H1 (cell line): ENCODE measurements at regions not wholly inside any gene's neighbourhood (a gene's known extent, or its start where the extent isn't known, plus 50 kb on each side); places are given as distances from the start of the nearest gene placed in this dataset.

Experiments used
- CTCF ChIA-PET: fragments of 300-600 bp; sonication (Branson Sonifier 250); formaldehyde crosslinking; loops from one replicate; lab custom pipeline; 2021; ENCODE audit not compliant: partially characterized antibody; lab: Charles Lee
- POLR2A ChIA-PET: fragments of 300-600 bp; sonication (Branson Sonifier 250); formaldehyde crosslinking; loops from one replicate; lab custom pipeline; 2021; ENCODE audit warnings: inconsistent platforms; ENCODE audit not compliant: partially characterized antibody; lab: Charles Lee
- DNase-seq, 2 experiments: peaks; one replicate each; pipeline versions ENCODE4 v3.0.0 to v3.0.0-alpha.2; 2010 to 2022; ENCODE audit warnings: low spot score in 2 of 2, low read depth in 1 of 2, mixed read lengths in 1 of 2
- FAIRE-seq: peaks from 2 replicates; lab custom pipeline; 2011; peaks lifted over from hg19 to GRCh38; lab: Jason Lieb, UNC
- H2AFZ ChIP-seq: 2 replicates; pipeline ENCODE4 v1.8.1; 2012; ENCODE audit warnings: low read length, inconsistent platforms
- H2AK5ac ChIP-seq: 2 replicates; pipeline ENCODE4 v1.6.1; 2013; ENCODE audit warnings: low read depth, low read length
- H2BK120ac ChIP-seq: replicated peaks from 2 replicates; pipeline ENCODE3; 2013; ENCODE audit warnings: low read depth, low read length, inconsistent platforms
- H2BK12ac ChIP-seq: 2 replicates; pipeline ENCODE4 v1.6.1; 2013; ENCODE audit warnings: low read depth, low read length
- H2BK15ac ChIP-seq: 2 replicates; pipeline ENCODE4 v1.6.1; 2013; ENCODE audit warnings: low read length
- H2BK20ac ChIP-seq: 2 replicates; pipeline ENCODE4 v1.6.1; 2013; ENCODE audit warnings: low read length
- H2BK5ac ChIP-seq: 2 replicates; pipeline ENCODE4 v1.6.1; 2013; ENCODE audit warnings: low read depth, low read length
- H3K14ac ChIP-seq: 2 replicates; pipeline ENCODE4 v1.6.1; 2013; ENCODE audit warnings: inconsistent platforms; ENCODE audit not compliant: insufficient read length
- H3K18ac ChIP-seq: 2 replicates; pipeline ENCODE4 v1.6.1; 2013; ENCODE audit warnings: low read length; ENCODE audit errors: extremely low read depth
- H3K23ac ChIP-seq: 2 replicates; pipeline ENCODE4 v1.6.1; 2013; ENCODE audit warnings: inconsistent platforms; ENCODE audit not compliant: insufficient read length
- H3K23me2 ChIP-seq: 2 replicates; pipeline ENCODE4 v1.6.1; 2013; ENCODE audit warnings: low read depth, low read length
- H3K27ac ChIP-seq: 2 replicates; pipeline ENCODE4 v1.6.1; 2011; ENCODE audit warnings: low read depth, low read length, inconsistent platforms
- H3K27me3 ChIP-seq, 4 experiments: replicated peaks in 1 of 4; 1 replicate in 1 of 4; 2 replicates in 3 of 4; pipeline versions ENCODE4 v1.6.1 to v1.8.1; 2011 to 2013; ENCODE audit warnings: low read length in 3 of 4, mild to moderate bottlenecking in 3 of 4, inconsistent platforms in 2 of 4, mixed read lengths in 2 of 4, moderate library complexity in 1 of 4; ENCODE audit not compliant: control insufficient read depth in 3 of 4, insufficient read depth in 3 of 4; ENCODE audit errors: extremely low read depth in 1 of 4
- H3K36me3 ChIP-seq, 4 experiments: 2 replicates each; pipeline versions ENCODE4 v1.6.1 to v1.8.1; 2011 to 2013; ENCODE audit warnings: mild to moderate bottlenecking in 4 of 4, low read length in 3 of 4, moderate library complexity in 2 of 4, control low read depth in 1 of 4, inconsistent platforms in 1 of 4; ENCODE audit not compliant: insufficient read depth in 4 of 4, control insufficient read depth in 2 of 4
- H3K4ac ChIP-seq: replicated peaks from 2 replicates; pipeline ENCODE3; 2013; ENCODE audit warnings: low read length, low read depth, mixed read lengths, inconsistent platforms; ENCODE audit not compliant: insufficient read length
- H3K4me1 ChIP-seq, 4 experiments: replicated peaks in 1 of 4; 1 replicate in 1 of 4; 2 replicates in 3 of 4; pipeline versions ENCODE4 v1.6.1 to v1.8.1; 2011 to 2013; ENCODE audit warnings: low read length in 3 of 4, inconsistent platforms in 2 of 4, mixed read lengths in 1 of 4; ENCODE audit not compliant: insufficient read depth in 4 of 4, control insufficient read depth in 3 of 4
- H3K4me2 ChIP-seq, 2 experiments: 2 replicates each; pipeline versions ENCODE4 v1.6.1 to v1.8.1; 2011 to 2013; ENCODE audit warnings: low read depth in 2 of 2, low read length in 2 of 2, control low read depth in 1 of 2, inconsistent platforms in 1 of 2, mild to moderate bottlenecking in 1 of 2; ENCODE audit not compliant: insufficient read depth in 1 of 2
- H3K4me3 ChIP-seq, 4 experiments: fragments of 200-600, 300-600 bp in 1 of 4; sonication (generic), shearing (Covaris generic), sonication (Bioruptor Twin) in 1 of 4; 2 replicates each; pipeline versions ENCODE4 v1.5.1 to v1.8.1; 2011 to 2016; ENCODE audit warnings: low read length in 4 of 4, low read depth in 3 of 4, control low read depth in 2 of 4, inconsistent platforms in 2 of 4, mild to moderate bottlenecking in 2 of 4, mixed read lengths in 1 of 4, moderate library complexity in 1 of 4; ENCODE audit not compliant: insufficient read depth in 2 of 4; ENCODE audit errors: extremely low read depth in 1 of 4
- H3K56ac ChIP-seq: replicated peaks from 2 replicates; pipeline ENCODE3; 2013; ENCODE audit warnings: low read depth, mild to moderate bottlenecking, mixed read lengths, low read length, inconsistent platforms; ENCODE audit not compliant: insufficient read length
- H3K79me1 ChIP-seq: 2 replicates; pipeline ENCODE4 v1.6.1; 2013; ENCODE audit warnings: low read depth, low read length, control low read depth
- H3K79me2 ChIP-seq, 2 experiments: 2 replicates each; pipeline versions ENCODE4 v1.6.1 to v1.8.1; 2012 to 2013; ENCODE audit warnings: low read length in 2 of 2, mild to moderate bottlenecking in 2 of 2, inconsistent platforms in 1 of 2; ENCODE audit not compliant: insufficient read depth in 2 of 2, control insufficient read depth in 1 of 2
- H3K9ac ChIP-seq, 4 experiments: replicated peaks in 1 of 4; 1 replicate in 1 of 4; 2 replicates in 3 of 4; pipeline versions ENCODE4 v1.6.1 to v1.8.1; 2011 to 2013; ENCODE audit warnings: low read depth in 3 of 4, low read length in 3 of 4, control low read depth in 2 of 4, mild to moderate bottlenecking in 2 of 4, moderate library complexity in 2 of 4, inconsistent platforms in 1 of 4; ENCODE audit errors: extremely low read depth in 1 of 4
- H3K9me3 ChIP-seq, 2 experiments: 2 replicates each; pipeline versions ENCODE4 v1.6.1 to v1.8.1; 2012 to 2013; ENCODE audit warnings: mild to moderate bottlenecking in 2 of 2, moderate library complexity in 2 of 2, control low read depth in 1 of 2, inconsistent platforms in 1 of 2, low read depth in 1 of 2, low read length in 1 of 2, mixed read lengths in 1 of 2; ENCODE audit not compliant: insufficient read depth in 2 of 2
- H4K20me1 ChIP-seq, 2 experiments: replicated peaks in 1 of 2; 2 replicates each; pipeline versions ENCODE3 to v1.8.1; 2011 to 2013; ENCODE audit warnings: inconsistent platforms in 2 of 2, low read length in 2 of 2, mild to moderate bottlenecking in 1 of 2; ENCODE audit not compliant: insufficient read depth in 2 of 2, control insufficient read depth in 1 of 2
- H4K5ac ChIP-seq: 2 replicates; pipeline ENCODE4 v1.6.1; 2013; ENCODE audit warnings: low read length, low read depth, mixed read lengths, inconsistent platforms; ENCODE audit not compliant: insufficient read length
- H4K8ac ChIP-seq: 2 replicates; pipeline ENCODE4 v1.8.0; 2013; ENCODE audit warnings: mild to moderate bottlenecking, moderate library complexity, low read length, inconsistent platforms; ENCODE audit not compliant: insufficient read depth; ENCODE audit errors: extremely low read depth
- H4K91ac ChIP-seq: replicated peaks from 2 replicates; pipeline ENCODE3; 2013; ENCODE audit warnings: low read length, mixed read lengths, inconsistent platforms; ENCODE audit not compliant: insufficient read length
- ATF2 ChIP-seq: IDR thresholded peaks from 2 replicates; pipeline ENCODE4 v1.6.1; 2012; ENCODE audit warnings: low read length, inconsistent platforms
- BACH1 ChIP-seq: IDR thresholded peaks from 2 replicates; pipeline ENCODE4 v1.6.1; 2012; ENCODE audit warnings: low read length, improper control_type of control experiment
- BRCA1 ChIP-seq: IDR thresholded peaks from 2 replicates; pipeline ENCODE4 v1.6.1; 2012; ENCODE audit warnings: low read depth, low read length, improper control_type of control experiment
- CHD2 ChIP-seq: IDR thresholded peaks from 2 replicates; pipeline ENCODE4 v1.6.1; 2012; ENCODE audit warnings: low read length, improper control_type of control experiment
- EGR1 ChIP-seq: IDR thresholded peaks from 2 replicates; pipeline ENCODE4 v1.6.1; 2011; ENCODE audit warnings: low read depth, low read length, borderline replicate concordance
- RXRA ChIP-seq: IDR thresholded peaks from 2 replicates; pipeline ENCODE4 v1.6.1; 2011; ENCODE audit warnings: low read depth, mild to moderate bottlenecking, low read length, moderate library complexity; ENCODE audit not compliant: insufficient read depth
- SAP30 ChIP-seq: fragments of 300-600 bp; sonication (generic); IDR thresholded peaks from 2 replicates; pipeline ENCODE4 v1.7.1; 2012; ENCODE audit warnings: low read length, moderate library complexity, mild to moderate bottlenecking, inconsistent platforms; ENCODE audit not compliant: insufficient read depth, insufficient replicate concordance
- SIN3A ChIP-seq, 2 experiments: IDR thresholded peaks in 1 of 2; conservative IDR thresholded peaks in 1 of 2; 2 replicates each; pipeline ENCODE4 v1.6.1; 2011 to 2012; ENCODE audit warnings: low read length in 2 of 2, improper control_type of control experiment in 1 of 2, low read depth in 1 of 2, mild to moderate bottlenecking in 1 of 2
- SP4 ChIP-seq: IDR thresholded peaks from 2 replicates; pipeline ENCODE4 v1.6.1; 2012; ENCODE audit warnings: low read length, inconsistent platforms
- SRF ChIP-seq: IDR thresholded peaks from 2 replicates; pipeline ENCODE4 v1.6.1; 2011; ENCODE audit warnings: mild to moderate bottlenecking, low read depth, low read length, moderate library complexity
- TBP ChIP-seq: IDR thresholded peaks from 2 replicates; pipeline ENCODE4 v1.6.1; 2011; ENCODE audit warnings: low read depth, low read length, improper control_type of control experiment
- TEAD4 ChIP-seq: IDR thresholded peaks from 2 replicates; pipeline ENCODE4 v1.6.1; 2012; ENCODE audit warnings: low read depth, low read length, inconsistent platforms, mixed read lengths
- WGBS, 2 experiments: shearing (Covaris generic) in 1 of 2; methylation state at CpG; one replicate each; pipeline versions ENCODE4 v1.1.6 to v1.1.7; 2013 to 2015; ENCODE audit warnings: low lambda C conversion rate in 2 of 2, mixed read lengths in 2 of 2, inconsistent platforms in 1 of 2, low coverage in 1 of 2, missing lambda C conversion rate in 1 of 2; ENCODE audit not compliant: insufficient replicate concordance in 2 of 2, insufficient coverage in 1 of 2, insufficient read length in 1 of 2; ENCODE audit errors: extremely low coverage in 1 of 2, missing lambda C conversion rate in 1 of 2; 5-methylcytosine and 5-hydroxymethylcytosine counted together

DNA sequence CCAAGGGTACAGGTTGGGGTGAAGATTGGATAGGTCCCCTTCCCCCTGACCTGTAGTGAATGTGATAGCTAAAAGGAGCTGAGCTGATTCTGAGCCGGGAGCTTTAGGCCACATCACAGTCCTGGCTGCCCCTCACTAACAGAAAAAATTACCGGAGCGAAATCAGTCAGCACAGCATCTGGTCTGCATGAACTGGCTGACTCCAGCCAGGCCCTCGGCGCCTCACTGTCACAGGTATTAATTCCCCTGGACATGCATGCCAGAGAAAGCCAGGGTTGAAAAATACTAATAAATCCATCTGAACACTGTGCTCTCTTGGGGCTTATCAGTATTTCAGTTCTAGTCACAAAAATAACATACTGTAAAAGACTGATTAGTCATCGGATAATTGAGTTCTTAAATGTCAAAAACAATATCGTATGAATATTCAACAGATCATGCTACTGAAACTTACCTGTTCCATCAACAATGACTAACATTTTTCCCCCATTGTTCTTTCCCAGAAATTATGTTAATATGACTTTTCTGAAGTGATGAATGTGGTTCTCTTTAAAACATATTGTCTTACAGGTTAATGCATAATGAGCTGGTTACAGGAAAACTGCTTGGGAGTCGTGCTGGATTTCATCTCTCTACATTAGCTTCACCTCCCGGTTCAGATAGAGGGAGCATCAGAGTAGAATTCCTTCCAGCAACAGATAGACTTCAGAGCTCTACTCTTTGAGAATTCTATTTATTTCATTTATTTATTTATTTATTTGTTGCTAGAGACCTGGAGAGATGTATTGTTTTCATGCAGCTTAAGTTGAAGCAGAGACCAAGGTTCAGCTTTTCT, 387.7 kb downstream of the NXPE2 start:
- H3K36me3 ChIP-seq: no peaks in the 10 kb centered on the region
- H3K79me1 ChIP-seq: no peaks in the 10 kb centered on the region
- H3K4me1 ChIP-seq: no peaks in the 10 kb centered on the region
- WGBS, 2 experiments: 91% methylated on average over 9 of the region's 9 CpGs; no CpG with 5 or more reads in 1 of the 2 experiments
- no peak for FAIRE-seq
- no peaks in the 10 kb centered on the region for H3K9me3 ChIP-seq
- no peaks in the 10 kb centered on the region for H4K20me1 ChIP-seq
- H2BK15ac ChIP-seq: no peak overlapping the region
- TF ChIP-seq TBP (no peak), SIN3A (conservative IDR thresholded peaks at IDR 0.05 in 1 of 2, IDR thresholded peaks at IDR 0.05 in 1 of 2; ENCODE audit: low read depth in 1 of 2, low read length in 2 of 2) (no peak), SP4 (no peak), SRF (no peak), ATF2 (no peak), TEAD4 (no peak), CHD2 (no peak), BRCA1 (no peak), RXRA (no peak), EGR1 (no peak), SAP30 (no peak), BACH1 (no peak)
- TF ChIP-seq, all 59 proteins: peak for 0
- H3K27ac ChIP-seq: no peak overlapping the region
- no peak overlapping the region for H2BK120ac ChIP-seq
- CTCF ChIA-PET: interaction anchor here (0.7 to 2.0 kb wide), 7 partner anchors 12 to 292 kb away, joined by 3 to 5 read pairs (median 4); no protein-coding TSS in a partner anchor
- H3K4ac ChIP-seq: no peak overlapping the region
- H3K23me2 ChIP-seq: no peaks in the 10 kb centered on the region
- POLR2A ChIA-PET: no interaction called here
- no peak overlapping the region for H3K9ac ChIP-seq
- H4K5ac ChIP-seq: no peak overlapping the region
- no peak overlapping the region for H2BK20ac ChIP-seq
- H3K4me2 ChIP-seq: no peak overlapping the region
- H3K79me2 ChIP-seq: no peaks in the 10 kb centered on the region
- no peak overlapping the region for H3K14ac ChIP-seq
- H3K4me3 ChIP-seq: no peak overlapping the region
- no peak overlapping the region for H3K56ac ChIP-seq
- DNase-seq: no peak
- H4K91ac ChIP-seq: no peak overlapping the region
- no peak overlapping the region for H2AK5ac ChIP-seq
- no peak overlapping the region for H2AFZ ChIP-seq
- H3K23ac ChIP-seq: no peak overlapping the region
- no peak overlapping the region for H4K8ac ChIP-seq
- no peaks in the 10 kb centered on the region; a peak in 1 of 7 replicates for H3K27me3 ChIP-seq
- H2BK5ac ChIP-seq: no peak overlapping the region
- no peak overlapping the region for H3K18ac ChIP-seq
- no peak overlapping the region for H2BK12ac ChIP-seq
